IMR-90 (cell line): ENCODE measurements at regions not wholly inside any gene's neighbourhood (a gene's known extent, or its start where the extent isn't known, plus 50 kb on each side); places are given as distances from the start of the nearest gene placed in this dataset.
A peak's percentile ranks its signal among the peaks of the same experiment; 100 is the strongest.

ENCODE experiments used
- ATAC-seq: fragments of 200-7000 bp; cut with Tn5 transposase; 2 replicates; pipeline ENCODE4 v1.9.1; 2020; ENCODE audit warnings: low read depth, mild to moderate bottlenecking, moderate library complexity
- BruUV-seq: library from RNA; stranded (reverse); fragments of 400-500 nt; replicated peaks from 2 replicates; lab custom pipeline; 2021; lab: Mats Ljungman, UMichigan
- CTCF ChIA-PET: fragments of 300-600 bp; formaldehyde crosslinking; extraction: SDS; loops from one replicate; lab custom pipeline; 2021; ENCODE audit warnings: antibody characterized with exemption; lab: Yijun Ruan, JAX
- POLR2A ChIA-PET: fragments of 300-600 bp; sonication (Branson Sonifier 250); formaldehyde crosslinking; loops from one replicate; lab custom pipeline; 2022; ENCODE audit warnings: antibody characterized with exemption; ENCODE audit not compliant: unreplicated experiment; lab: Charles Lee
- DNase-seq: peaks from one replicate; pipeline ENCODE4 v3.0.0; 2013
- H2AFZ ChIP-seq: replicated peaks from 2 replicates; pipeline ENCODE3; 2013; ENCODE audit warnings: low read length, mild to moderate bottlenecking; ENCODE audit not compliant: poor library complexity
- H2AK5ac ChIP-seq: 2 replicates; pipeline ENCODE4 v1.6.1; 2013; ENCODE audit warnings: low read depth, low read length, inconsistent platforms
- H2AK9ac ChIP-seq: replicated peaks from 2 replicates; pipeline ENCODE3; 2013; ENCODE audit warnings: mild to moderate bottlenecking, low read depth, low read length, moderate library complexity; ENCODE audit not compliant: poor library complexity
- H2BK120ac ChIP-seq: 2 replicates; pipeline ENCODE4 v1.6.1; 2013; ENCODE audit warnings: low read depth, low read length, inconsistent platforms
- H2BK15ac ChIP-seq: 3 replicates; pipeline ENCODE4 v1.6.1; 2013; ENCODE audit warnings: low read depth, low read length, inconsistent platforms
- H2BK20ac ChIP-seq: 2 replicates; pipeline ENCODE4 v1.6.1; 2013; ENCODE audit warnings: low read depth, mild to moderate bottlenecking, inconsistent platforms, low read length, moderate library complexity
- H2BK5ac ChIP-seq: 2 replicates; pipeline ENCODE4 v1.6.1; 2013; ENCODE audit warnings: mild to moderate bottlenecking, low read depth, low read length, inconsistent platforms; ENCODE audit not compliant: poor library complexity, severe bottlenecking
- H3K14ac ChIP-seq: replicated peaks from 2 replicates; pipeline ENCODE4 v1.6.1; 2013; ENCODE audit warnings: low read depth, low read length, inconsistent platforms
- H3K18ac ChIP-seq: 2 replicates; pipeline ENCODE4 v1.6.1; 2013; ENCODE audit warnings: low read depth, low read length, control low read depth
- H3K23ac ChIP-seq: 2 replicates; pipeline ENCODE4 v1.6.1; 2013; ENCODE audit warnings: low read depth, low read length, inconsistent platforms
- H3K27ac ChIP-seq: 2 replicates; pipeline ENCODE4 v1.5.1; 2013; ENCODE audit warnings: mild to moderate bottlenecking, control low read depth, low read length; ENCODE audit not compliant: insufficient read depth
- H3K27me3 ChIP-seq: 2 replicates; pipeline ENCODE4 v1.6.1; 2013; ENCODE audit warnings: low read length; ENCODE audit not compliant: control insufficient read depth, insufficient read depth
- H3K36me3 ChIP-seq: 2 replicates; pipeline ENCODE4 v1.6.1; 2013; ENCODE audit warnings: low read length, mixed read lengths; ENCODE audit not compliant: control insufficient read depth, insufficient read depth
- H3K4ac ChIP-seq: 2 replicates; pipeline ENCODE4 v1.6.1; 2013; ENCODE audit warnings: low read depth, low read length, inconsistent platforms
- H3K4me1 ChIP-seq: 2 replicates; pipeline ENCODE4 v1.6.1; 2013; ENCODE audit warnings: low read length, mixed read lengths; ENCODE audit not compliant: control insufficient read depth, insufficient read depth
- H3K4me2 ChIP-seq: 2 replicates; pipeline ENCODE4 v1.6.1; 2013; ENCODE audit warnings: low read depth, mild to moderate bottlenecking, control low read depth, low read length, moderate library complexity
- H3K4me3 ChIP-seq: 2 replicates; pipeline ENCODE4 v1.5.1; 2013; ENCODE audit warnings: low read depth, mild to moderate bottlenecking, control low read depth, low read length, moderate library complexity; ENCODE audit not compliant: insufficient read depth
- H3K56ac ChIP-seq: 2 replicates; pipeline ENCODE4 v1.6.1; 2013; ENCODE audit warnings: low read length, inconsistent platforms; ENCODE audit not compliant: insufficient read depth; ENCODE audit errors: extremely low read depth
- H3K79me1 ChIP-seq, 2 experiments: 2 replicates each; pipeline ENCODE4 v1.6.1; 2013; ENCODE audit warnings: low read length in 2 of 2, inconsistent platforms in 1 of 2, low read depth in 1 of 2
- H3K9ac ChIP-seq: 2 replicates; pipeline ENCODE4 v1.6.1; 2013; ENCODE audit warnings: low read depth, low read length, control low read depth
- H3K9me1 ChIP-seq: 2 replicates; pipeline ENCODE4 v1.6.1; 2013; ENCODE audit warnings: low read length, inconsistent platforms; ENCODE audit not compliant: insufficient read depth
- H3K9me3 ChIP-seq: 2 replicates; pipeline ENCODE4 v1.6.1; 2013; ENCODE audit warnings: low read length; ENCODE audit not compliant: control insufficient read depth, insufficient read depth
- H4K20me1 ChIP-seq: 2 replicates; pipeline ENCODE4 v1.6.1; 2013; ENCODE audit warnings: low read length, inconsistent platforms; ENCODE audit not compliant: insufficient read depth
- H4K5ac ChIP-seq: 2 replicates; pipeline ENCODE4 v1.6.1; 2013; ENCODE audit warnings: mild to moderate bottlenecking, low read depth, low read length, control low read depth
- H4K8ac ChIP-seq, 2 experiments: 2 replicates each; pipeline ENCODE4 v1.6.1; 2013; ENCODE audit warnings: low read depth in 2 of 2, low read length in 2 of 2, control low read depth in 1 of 2, inconsistent platforms in 1 of 2
- H4K91ac ChIP-seq: 2 replicates; pipeline ENCODE4 v1.6.1; 2013; ENCODE audit warnings: low read depth, low read length, inconsistent platforms; ENCODE audit not compliant: insufficient read depth
- CTCF ChIP-seq: conservative IDR thresholded peaks from 2 replicates; pipeline ENCODE4 v1.5.1; 2012; ENCODE audit warnings: mild to moderate bottlenecking, low read depth, low read length, improper control_type of control experiment
- ELK1 ChIP-seq: fragments of 150-350 bp; IDR thresholded peaks from 2 replicates; pipeline ENCODE4 v1.6.1; 2016; ENCODE audit warnings: low read depth, mild to moderate bottlenecking, low read length, moderate library complexity, borderline replicate concordance
- FOS ChIP-seq: fragments of 150-350 bp; IDR thresholded peaks from 2 replicates; pipeline ENCODE4 v1.6.1; 2016; ENCODE audit warnings: low read depth, low read length
- MAZ ChIP-seq: IDR thresholded peaks from 2 replicates; pipeline ENCODE4 v1.6.1; 2012; ENCODE audit warnings: low read depth, mild to moderate bottlenecking, low read length, improper control_type of control experiment, moderate library complexity, borderline replicate concordance
- POLR2A ChIP-seq: IDR thresholded peaks from 2 replicates; pipeline ENCODE4 v1.6.1; 2012; ENCODE audit warnings: mild to moderate bottlenecking, low read depth, low read length
- RAD21 ChIP-seq: IDR thresholded peaks from 2 replicates; pipeline ENCODE4 v1.6.1; 2012; ENCODE audit warnings: low read length, improper control_type of control experiment
- SMC3 ChIP-seq: fragments of 150-350 bp; IDR thresholded peaks from 2 replicates; pipeline ENCODE4 v1.6.1; 2016; ENCODE audit warnings: low read depth, mild to moderate bottlenecking, antibody characterized with exemption, low read length, moderate library complexity
- USF2 ChIP-seq: fragments of 150-350 bp; IDR thresholded peaks from 2 replicates; pipeline ENCODE4 v1.6.1; 2017; ENCODE audit warnings: mild to moderate bottlenecking, antibody characterized with exemption, low read length, low read depth
- WGBS, 2 experiments: methylation state at CpG; one replicate each; pipeline versions ENCODE4 v1.1.5 to v1.1.7; 2013; ENCODE audit warnings: missing lambda C conversion rate in 2 of 2; ENCODE audit not compliant: insufficient read length in 1 of 2; ENCODE audit errors: extremely low coverage in 2 of 2; 5-methylcytosine and 5-hydroxymethylcytosine counted together
- dilution Hi-C: fragments of 300-500 bp; cut with HindIII; formaldehyde crosslinking; loops from one replicate; pipeline ENCODE4 v1.14.3; 2018; ENCODE audit warnings: low sequenced_read_pairs; ENCODE audit not compliant: unreplicated experiment
- in situ Hi-C: fragments of 300-500 bp; cut with MboI; formaldehyde crosslinking; loops from 3 replicates; pipeline ENCODE4 v1.14.3; 2019; ENCODE audit warnings: low sequenced_read_pairs, inconsistent platforms, mixed read lengths
- intact Hi-C: fragments of 100-400 bp; cut with micrococcal nuclease; formaldehyde crosslinking; loops from 2 replicates; pipeline ENCODE4 v1.10.0; 2022

- H3K9me1 ChIP-seq: no peaks in the 10 kb centered on the region
- H3K27ac ChIP-seq: no peak overlapping the region
- H3K36me3 ChIP-seq: no peaks in the 10 kb centered on the region
- no peak overlapping the region for H2AK9ac ChIP-seq
- H2AK5ac ChIP-seq: no peak overlapping the region
- no peak overlapping the region for H4K5ac ChIP-seq
- H4K91ac ChIP-seq: no peak overlapping the region
- ATAC-seq (peak; percentile 66), DNase-seq (peak; percentile 27)
- no peak overlapping the region for H3K56ac ChIP-seq
- no peak overlapping the region for H2AFZ ChIP-seq
- no peaks in the 10 kb centered on the region for H3K4me1 ChIP-seq
- intact Hi-C loops: loop anchor here (1.0 kb wide), 1 partner anchor 169 kb away; no protein-coding TSS in a partner anchor
- in situ Hi-C loops: no loop called here
- H3K9ac ChIP-seq: no peak overlapping the region
- no TSS peak for BruUV-seq
- peaks cover 4% of the 10 kb centered on the region; the same call in 1 of the 2 replicates for H3K9me3 ChIP-seq
- ChIA-PET CTCF (no interaction called here), POLR2A (no interaction called here)
- H4K8ac ChIP-seq: no peak overlapping the region
- no peak overlapping the region for H2BK15ac ChIP-seq
- no CpG with 5 or more reads among the region's 10 CpGs for WGBS, 2 experiments
- dilution Hi-C loops: no loop called here
- no peaks in the 10 kb centered on the region for H3K79me1 ChIP-seq
- peaks cover 23% of the 10 kb centered on the region for H3K27me3 ChIP-seq
- H3K4ac ChIP-seq: no peak overlapping the region
- no peak overlapping the region for H3K14ac ChIP-seq
- no peak overlapping the region for H3K4me2 ChIP-seq
- no peak overlapping the region for H3K23ac ChIP-seq
- no peak overlapping the region for H2BK5ac ChIP-seq
- no peak overlapping the region for H2BK120ac ChIP-seq
- H2BK20ac ChIP-seq: no peak overlapping the region
- no peak overlapping the region for H3K4me3 ChIP-seq
- peak; percentile 46; the same call in 1 of the 2 replicates for TF ChIP-seq SMC3
- TF ChIP-seq USF2: peak; percentile 54; the same call in 1 of the 2 replicates
- no peak for TF ChIP-seq MAZ
- no peak for TF ChIP-seq FOS
- TF ChIP-seq RAD21: peak; percentile 53
- TF ChIP-seq POLR2A: no peak
- no peak for TF ChIP-seq ELK1
- peak; percentile 56 for TF ChIP-seq CTCF
- no peaks in the 10 kb centered on the region for H4K20me1 ChIP-seq
- H3K18ac ChIP-seq: no peak overlapping the region
Observed at GRCh38 chr21:36589352-36589971, 109.5 kb upstream of the SIM2 start.
